ENCODE measurements at regions not wholly inside any gene's neighbourhood (a gene's known extent, or its start where the extent isn't known, plus 50 kb on each side); places are given as distances from the start of the nearest gene placed in this dataset.

DNA sequence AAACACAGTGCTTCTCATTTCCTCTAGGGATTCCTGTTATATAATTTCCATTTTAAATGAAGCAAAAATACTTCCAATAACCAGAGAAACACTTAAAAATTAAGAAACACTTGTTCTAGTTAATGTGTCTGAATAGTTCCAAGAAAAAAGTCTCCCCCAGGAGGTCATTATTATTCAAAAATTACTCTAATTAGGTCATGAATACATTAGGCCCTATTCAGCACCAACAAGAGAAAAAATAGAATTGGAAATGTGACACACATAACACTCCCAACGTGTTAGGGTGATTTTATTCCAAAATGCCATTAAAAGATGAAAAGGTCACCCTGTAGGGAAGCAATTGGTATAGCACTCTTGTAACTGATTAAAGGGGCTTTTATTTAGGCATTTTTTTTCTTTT, 382.1 kb downstream of the TUSC7 start:
- DNase-seq, result no peak

DNA sequence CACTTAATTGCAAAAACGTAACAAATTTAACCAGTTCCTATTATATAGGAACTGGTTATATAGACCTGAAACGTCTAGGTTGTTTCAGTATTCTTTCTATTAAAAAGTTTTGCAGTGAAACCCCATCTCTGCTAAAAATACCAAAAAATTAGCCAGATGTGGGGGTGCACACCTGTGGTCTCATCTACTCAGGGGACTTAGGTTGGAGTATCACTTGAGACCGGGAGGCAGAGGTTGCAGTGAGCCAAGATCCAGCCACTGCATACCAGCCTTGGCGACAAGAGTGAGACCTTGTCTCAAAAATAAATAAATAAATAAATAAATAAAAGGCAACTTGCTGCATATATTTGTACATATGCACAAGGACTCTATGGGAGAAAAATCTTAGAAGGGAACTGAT, 387.0 kb downstream of the TUSC7 start:
- no peak for DNase-seq

DNA sequence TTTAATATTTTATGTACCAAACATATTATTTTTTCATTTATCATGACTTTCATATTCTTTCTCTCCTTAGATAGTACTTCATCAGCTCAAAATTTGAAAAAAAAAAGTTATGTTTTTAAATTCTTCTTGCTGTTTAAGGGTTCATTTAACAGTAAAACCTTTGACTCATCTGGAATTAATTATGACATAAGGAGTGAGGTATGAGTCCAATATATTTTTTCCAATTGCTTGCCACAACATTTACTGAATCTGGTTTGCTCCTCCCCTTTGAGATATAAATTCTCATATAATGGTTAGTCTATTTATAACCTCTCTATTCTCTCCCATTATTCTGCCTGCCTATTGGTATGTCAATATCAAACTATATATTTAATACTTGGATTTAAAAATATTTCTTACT, 387.8 kb downstream of the TUSC7 start:
- DNase-seq, result no peak

DNA sequence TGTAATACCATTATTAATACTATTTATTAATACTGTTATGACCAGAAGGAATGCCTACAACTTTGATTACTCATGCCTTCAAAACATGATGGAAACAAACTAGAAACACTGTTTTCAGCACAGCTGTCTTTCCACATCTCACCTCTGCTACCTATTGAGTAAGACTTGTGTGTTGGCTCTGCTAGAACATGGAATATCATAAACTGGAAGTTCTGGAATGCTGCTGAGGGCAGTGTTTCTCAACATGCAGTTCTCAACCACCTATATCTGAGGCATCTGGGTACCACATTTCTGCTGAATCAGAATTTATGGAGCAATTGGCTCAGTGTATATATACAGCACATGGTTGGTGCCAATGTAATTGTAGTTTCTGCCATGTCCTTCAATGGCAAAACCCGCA, 392.1 kb downstream of the TUSC7 start:
- no peak for DNase-seq

DNA sequence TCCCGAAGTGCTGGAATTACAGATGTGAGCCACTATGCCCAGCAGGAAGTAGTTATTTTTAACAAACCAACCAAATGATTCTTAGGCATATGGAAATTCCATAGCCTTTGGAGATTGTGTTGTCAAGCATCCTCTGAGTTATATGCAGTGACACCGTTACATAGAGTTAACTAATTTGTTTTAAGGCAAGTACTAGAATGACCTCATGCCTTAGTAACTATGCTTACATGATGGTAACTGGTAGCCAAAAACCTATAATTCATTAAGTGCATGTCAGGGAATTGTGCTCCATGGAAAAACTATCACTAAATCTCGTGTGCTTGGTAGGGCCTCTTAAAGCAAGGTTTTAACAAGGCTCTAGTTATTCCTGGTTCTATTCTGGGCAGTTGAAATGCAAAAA, 392.8 kb downstream of the TUSC7 start:
- DNase-seq, result no peak

DNA sequence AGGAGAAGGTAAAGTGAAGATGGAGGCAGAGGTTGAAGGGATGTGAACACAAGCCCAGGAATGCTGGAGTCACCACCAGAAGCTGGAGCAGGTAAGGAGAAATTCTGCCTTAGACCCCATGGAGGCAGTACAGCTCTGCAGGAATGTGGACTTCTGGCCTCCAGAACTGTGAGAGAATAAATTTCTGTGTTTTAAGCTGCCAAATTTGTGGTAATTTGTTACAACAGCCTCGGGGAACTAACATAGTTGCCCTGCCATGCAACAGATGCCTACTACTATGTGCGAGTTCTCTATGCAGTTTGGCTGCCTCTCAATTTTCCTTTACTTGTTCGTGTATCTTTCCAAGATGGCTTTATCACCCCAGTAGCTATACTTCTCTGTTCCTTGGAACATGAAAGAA, 394.1 kb downstream of the TUSC7 start:
- no peak for DNase-seq

DNA sequence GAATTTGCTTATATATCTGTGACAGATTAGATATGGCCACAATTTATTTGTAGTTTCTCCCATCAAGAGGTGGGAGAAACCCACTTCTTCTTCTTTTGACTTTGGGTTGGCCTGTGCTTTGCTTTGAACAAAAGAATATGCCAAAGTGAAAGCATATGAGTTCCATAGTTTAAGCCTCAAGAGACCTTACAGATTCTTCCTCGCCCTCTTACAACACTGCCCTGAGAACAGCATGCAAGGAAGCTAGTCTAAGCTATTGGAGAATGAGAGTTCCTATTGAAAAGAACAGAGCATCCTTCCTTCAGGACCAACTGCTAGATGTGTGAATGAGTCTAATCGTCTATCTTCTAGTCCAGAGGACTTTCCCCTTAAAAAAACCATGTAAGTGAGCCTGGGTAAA, 394.8 kb downstream of the TUSC7 start:
- DNase-seq, result no peak

DNA sequence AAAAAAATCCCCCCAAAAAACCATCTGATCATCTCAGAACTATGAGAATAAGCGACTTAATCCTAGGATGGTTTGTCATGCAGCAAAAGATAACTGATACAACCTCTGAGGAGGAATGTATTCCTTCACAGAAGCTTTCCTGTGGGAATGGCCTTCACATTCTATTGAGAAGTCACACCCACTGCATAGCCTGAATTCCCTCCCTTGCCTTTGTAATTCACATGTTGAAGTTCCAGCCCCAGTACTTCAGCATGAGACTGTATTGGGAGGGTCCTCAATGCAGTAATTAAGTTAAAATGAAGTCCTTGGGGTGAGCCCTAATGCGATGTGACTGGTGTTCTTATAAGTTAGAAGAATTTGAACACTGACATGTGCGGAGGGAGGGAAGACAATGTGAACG, 395.2 kb downstream of the TUSC7 start:
- no peak for DNase-seq

DNA sequence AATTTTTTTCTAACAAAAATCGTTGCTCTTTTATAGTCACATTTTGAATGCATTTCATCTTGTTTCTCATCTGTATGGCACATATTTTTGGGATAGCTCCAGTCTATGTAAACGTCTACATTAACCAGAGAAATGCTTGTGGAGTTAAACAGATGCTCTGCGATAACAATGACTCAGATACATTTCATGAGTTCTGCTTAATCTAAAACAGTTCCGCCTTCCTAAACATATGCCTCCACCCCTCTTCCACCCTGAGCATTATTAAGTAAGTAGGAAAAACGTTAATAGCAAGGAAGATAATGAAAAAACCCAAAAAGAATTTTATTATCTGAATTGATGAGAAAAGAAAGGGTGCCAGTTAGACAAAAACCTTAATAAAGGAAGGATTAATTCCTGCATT, 396.1 kb downstream of the TUSC7 start:
- DNase-seq, result no peak

DNA sequence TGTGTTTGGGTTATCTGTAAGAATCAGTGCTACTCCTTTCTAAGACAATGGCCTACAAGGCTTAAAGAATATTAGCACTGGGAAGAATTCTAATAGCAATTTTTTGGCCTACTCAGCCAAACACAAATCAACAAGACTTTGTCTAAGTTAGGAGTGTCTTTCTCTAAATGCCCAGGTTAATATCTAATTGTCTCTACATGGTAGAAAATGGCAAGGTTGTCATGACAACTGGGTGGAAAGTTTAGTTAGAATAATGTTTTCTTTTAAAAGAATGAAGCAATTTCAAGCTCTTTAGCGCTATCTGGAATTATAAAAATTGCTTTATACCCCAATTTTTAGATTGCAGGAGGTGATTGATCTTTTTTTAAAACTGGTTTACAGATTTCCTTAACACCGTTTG, 396.8 kb downstream of the TUSC7 start:
- DNase-seq, result no peak

DNA sequence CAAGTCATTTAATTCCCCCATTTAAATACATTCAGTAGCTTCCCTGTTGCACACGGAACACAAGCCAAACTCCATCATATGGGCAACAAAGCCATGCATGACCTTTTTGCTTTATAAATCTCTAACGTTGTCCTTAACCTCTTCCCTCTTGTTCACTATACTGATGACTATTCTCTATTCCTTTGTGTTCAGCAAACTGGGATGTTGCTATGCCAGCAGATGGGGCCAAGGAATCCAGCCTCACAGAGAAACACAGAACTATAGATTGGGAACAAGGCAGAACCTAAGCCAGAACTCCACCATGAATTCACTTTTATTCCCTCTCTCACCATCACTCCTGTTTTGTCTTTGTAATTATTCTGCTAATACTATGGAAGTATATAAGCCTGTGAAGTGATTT, 398.4 kb downstream of the TUSC7 start:
- DNase-seq, result no peak

DNA sequence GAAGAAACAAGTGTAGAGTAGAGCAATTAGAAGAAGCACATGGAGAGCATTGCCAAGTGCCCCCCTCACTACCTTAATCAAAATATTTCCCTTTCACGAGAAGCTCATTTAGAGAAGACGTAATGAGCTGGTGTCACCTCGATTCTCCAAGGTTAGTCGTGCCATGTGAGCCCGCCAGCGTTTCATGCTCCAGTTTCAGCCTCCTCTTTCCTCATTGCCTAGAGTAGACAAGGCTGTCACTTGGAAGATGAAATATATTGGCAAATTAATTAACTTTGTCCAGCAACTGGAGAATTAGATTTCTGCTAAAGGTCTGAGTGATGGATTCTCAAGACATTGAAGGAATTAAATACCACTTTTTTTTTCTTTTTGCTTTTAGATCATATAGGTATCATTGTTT, 399.6 kb downstream of the TUSC7 start:
- no peak for DNase-seq

DNA sequence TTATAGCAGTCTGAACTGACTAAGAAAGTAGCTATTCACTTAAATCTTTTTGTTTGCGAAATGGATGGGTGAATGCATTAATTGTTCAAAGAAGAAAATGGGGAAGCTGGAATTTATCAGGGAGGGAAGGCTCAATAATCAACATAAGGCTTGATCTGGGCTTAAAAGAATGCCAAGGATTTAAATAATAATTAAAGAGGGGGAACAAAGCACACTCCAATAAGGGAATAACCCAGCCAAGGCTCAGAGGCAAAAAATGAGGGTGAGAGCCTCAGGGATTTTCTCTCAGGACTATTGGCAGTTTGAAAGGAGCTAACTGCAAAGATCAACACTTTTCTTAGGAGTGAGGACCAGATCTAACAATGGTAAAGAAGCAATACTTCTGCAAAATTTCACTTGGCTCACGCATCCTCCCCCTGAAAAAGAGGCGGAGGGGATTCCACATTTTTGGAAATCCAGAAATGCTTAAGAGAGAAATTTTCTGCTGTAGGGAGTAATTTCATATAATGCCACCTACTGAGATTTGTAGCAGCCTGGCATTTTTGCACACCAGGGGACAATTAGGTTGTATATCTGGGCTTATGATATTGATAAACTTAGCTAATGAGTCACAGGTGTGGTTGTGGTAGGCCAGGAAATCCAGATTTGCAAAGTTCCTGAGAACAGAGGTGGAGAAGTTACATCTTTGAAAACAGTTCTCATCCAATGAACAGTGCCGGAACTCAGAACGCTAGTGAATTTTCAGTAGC, 405.1 kb downstream of the TUSC7 start:
- no peak for DNase-seq

DNA sequence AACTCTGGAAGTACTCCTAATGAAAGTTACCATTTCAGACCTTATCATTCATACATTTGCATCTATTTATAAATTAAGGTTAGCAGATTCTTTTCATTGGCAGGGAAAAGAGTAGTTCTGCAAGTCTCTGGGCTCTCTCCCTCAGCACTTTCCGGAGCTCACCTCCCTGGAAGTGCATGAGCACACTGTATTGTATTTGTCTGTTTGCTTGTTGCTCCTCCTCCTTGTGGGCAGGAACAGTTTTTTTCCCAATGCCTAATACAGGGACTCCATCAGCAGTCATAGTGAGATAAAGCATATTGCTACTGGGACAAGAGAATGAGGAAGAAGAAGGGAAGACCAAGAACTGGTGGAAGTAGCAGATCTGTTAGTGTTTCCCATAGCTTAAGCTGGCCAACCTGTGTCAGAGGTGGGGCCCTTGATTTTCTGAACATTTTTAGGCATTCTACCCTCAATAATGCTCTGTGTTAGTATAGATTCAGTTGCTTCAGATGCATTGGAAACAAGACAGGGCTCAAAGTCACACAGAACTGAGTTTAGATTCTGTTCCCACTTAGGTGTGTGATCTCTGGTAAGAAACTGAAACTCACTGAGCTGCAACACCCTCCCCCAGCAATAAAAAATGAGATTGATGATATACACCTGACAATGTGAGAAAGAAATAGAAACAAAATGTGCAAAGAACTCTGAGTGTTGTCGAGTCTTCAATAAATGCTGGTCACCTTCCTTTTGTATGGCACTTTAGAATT, 407.8 kb downstream of the TUSC7 start:
- DNase-seq, result no peak

DNA sequence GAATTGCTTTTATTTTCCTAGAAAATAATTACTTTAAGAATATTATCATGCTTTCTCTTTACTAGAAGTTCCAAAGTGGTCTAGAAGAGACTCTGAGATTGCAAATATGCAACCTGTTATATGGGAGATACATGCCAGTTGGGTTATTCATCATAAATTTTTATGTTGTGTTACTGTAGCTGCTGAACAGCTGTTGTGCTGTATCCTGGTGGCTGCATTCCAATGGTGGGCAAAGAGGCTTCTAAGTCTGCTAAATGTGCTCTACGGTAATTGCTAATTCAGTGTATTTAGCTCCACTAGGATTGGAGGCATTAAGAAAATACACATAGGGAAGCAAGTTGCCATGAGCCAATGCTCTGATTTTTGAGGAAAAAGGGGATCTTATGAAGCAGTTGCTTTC, 409.0 kb downstream of the TUSC7 start:
- DNase-seq, result no peak

DNA sequence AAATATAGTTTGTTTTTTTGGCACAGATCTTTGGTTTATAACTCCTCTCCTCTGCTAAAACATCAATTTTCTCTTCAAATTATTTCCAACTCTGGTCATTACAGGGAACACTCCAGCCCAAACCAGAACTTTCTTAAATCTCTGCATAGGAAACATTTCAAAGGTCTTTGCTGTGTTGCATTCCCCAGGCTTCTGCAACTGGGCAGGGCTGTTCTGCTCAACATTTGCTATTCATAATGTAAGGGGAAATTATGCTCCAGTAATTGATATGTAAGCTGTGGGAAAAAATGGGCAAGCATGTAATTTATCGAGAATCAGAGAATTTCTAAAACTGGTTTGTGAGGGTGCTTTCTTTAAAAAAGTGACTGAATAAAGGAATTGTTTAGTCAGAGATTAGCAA, 410.4 kb downstream of the TUSC7 start:
- no peak for DNase-seq

DNA sequence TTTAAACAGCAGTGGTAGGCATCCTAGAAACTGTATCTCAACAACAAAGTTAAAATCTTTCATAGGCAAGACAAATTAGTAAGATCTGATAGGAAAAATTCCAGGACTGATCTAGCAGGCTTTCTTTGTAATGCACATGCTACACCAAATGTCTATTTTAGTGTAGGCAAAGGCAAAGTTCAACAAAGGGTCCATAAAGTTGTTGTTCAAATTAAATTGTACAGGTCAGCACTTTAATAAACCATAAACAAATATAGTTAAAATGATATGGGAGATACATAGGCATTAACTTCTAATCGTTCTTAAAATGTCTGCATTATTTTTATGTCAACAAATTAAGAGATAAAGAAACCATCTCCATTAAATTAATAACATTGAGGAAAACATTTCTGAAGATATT, 413.0 kb downstream of the TUSC7 start:
- DNase-seq, result no peak

DNA sequence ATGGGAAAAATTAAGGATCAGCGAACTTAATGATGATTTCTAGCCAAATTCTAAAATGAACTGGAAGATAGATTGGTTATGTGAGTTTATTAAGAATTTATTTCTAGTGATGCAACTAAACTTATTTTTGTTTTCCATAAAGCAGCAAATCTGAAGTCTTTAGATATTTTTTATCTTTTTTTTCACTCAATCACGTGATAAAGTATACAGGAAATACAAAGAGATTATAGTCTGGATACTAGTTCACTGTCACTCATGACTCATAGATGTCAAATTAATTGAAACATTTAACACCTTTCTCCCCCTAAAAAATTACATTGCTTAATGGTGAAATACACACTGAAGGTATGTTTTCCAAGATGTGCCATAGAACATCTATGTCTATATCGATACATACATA, 416.9 kb downstream of the TUSC7 start:
- DNase-seq, result no peak

DNA sequence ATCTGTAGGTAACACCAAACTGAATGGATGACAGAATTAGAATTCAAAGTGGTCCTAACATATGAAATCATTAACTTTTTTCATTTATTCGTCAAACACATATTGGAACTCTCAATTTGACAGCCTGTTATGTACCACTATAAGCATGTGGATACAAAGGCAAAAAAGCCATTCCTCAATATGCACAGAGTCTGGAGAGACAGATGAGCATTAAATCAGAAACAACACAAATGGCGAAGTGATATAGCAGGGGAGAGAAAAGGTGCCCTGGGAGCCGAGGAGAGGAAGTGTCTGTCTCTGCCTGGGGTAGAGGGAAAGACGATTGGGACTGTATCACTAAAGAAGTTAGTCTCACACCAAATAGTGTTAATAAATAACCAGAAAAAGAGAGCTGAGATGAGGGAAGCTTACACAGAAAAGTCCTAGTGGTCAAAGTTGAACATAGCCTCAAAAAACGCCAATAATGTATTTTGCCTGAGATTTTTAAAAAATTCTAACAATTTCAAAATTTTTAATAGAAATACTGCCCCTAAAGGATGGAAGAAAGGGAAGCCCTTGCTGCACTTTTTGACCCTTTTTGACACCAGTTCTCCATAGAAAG, 417.5 kb downstream of the TUSC7 start:
- DNase-seq, result no peak

DNA sequence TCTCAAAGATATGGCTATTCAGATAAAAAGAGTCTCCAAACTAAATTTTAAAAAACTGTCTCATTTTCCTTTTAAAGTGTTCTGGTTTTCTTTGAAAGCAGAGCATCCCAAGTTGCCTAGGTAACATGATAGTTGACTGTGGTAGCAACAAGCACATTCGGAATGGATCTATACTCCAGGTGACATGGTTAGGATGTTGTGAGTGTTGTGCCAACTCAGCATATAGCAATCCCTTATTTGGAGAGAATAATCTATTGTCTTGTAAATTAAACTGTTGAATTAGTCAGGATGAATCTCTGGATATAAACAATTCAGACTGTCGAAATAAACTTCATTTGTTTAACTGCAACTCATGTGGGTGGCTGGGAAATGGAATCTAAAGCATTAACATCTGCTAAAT, 418.6 kb downstream of the TUSC7 start:
- DNase-seq, result no peak

DNA sequence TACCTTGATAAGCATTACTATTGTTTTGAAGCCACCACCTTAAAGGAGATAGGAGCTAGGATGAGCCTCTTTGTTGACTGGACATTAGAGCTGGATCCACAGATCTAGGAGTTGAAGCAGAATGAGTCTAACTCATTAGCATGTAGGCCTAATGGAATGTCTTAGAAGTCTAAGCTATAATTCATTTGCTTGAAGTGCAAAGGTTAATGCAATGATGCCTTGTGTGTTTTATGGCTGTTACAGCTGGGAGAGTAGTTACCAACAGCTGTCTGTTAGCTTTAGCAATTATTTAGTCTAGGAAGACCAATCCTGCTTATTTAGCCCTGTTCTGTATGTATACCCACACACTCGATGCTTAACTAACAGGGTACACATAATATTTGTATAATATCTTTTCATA, 419.3 kb downstream of the TUSC7 start:
- no peak for DNase-seq

DNA sequence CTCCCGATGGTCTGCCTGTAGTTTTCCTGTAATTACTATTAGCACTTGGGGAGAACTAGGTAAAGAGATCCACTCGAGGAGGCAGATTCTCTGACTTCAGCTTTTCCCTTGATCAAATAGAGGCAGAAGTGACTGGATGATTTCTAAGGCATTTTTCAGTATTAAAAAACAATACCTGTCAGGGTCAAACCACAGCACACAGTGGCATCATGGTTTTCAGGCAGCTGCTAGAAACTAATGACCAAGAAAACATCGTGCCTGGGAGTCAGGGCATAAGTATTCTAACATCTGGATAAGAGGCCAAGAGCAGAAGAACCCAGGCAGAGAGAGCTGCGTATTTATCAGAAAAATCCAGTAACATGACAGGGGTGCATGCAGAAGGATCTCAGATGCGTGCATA, 419.9 kb downstream of the TUSC7 start:
- no peak for DNase-seq

DNA sequence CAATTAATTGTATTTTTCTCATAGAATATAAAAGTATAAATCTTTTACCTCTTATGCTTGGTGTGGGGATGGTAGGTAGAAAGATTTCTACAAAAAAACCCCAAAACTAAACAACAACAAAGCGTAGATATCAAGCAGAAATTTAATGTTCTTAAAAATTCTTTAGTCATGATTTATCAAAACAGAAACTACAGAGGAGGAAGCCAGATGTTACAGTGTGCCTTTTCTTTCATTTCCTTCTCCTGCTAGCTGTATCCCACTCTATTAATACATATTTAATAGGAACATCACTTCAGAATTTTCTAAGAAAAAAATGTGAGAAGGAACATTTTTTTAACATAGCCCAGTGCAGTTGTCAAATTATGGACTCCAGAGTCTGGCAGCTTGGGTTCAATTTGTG, 420.6 kb downstream of the TUSC7 start:
- no peak for DNase-seq

DNA sequence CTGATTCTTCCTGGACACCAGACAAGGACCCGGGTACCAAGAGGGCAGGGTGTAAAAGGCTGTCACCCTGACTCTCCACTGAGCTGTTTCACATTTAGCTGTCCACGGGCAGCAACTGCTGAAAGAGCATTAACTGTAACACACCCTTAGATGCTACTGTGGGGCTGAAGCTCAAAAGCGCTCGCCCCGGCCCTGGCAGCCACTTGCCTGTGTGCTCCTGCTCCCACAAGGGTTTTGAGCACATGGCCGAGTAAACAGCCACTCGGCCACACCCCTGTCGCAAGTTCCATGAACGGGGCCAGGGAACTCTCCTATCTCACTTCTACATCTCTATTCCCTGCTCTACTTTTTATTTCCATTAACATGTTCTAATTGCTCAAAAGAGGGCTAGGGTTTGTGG, 421.7 kb downstream of the TUSC7 start:
- no peak for DNase-seq

DNA sequence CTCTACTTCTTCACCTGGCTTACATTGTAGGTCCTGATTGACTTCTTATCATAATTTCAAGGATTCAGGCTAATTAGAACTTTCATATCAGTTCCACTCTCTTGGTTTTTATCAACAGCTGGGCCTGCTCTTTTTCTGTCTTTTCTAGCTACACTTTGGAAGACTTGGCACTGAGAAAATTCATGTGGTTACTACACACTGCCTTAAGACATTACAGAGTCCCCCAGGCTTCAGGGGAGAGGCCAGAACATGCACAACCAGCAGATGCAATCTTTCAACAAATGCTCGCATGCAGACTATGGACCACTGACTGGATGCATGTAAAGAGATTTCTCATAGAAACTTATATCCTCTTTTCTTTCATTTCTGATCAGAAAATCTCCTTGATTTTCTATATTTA, 423.5 kb downstream of the TUSC7 start:
- no peak for DNase-seq

All from DMS79 (cell line).